ENCODE measurements at regions not wholly inside any gene's neighbourhood (a gene's known extent, or its start where the extent isn't known, plus 50 kb on each side); places are given as distances from the start of the nearest gene placed in this dataset.

DNA sequence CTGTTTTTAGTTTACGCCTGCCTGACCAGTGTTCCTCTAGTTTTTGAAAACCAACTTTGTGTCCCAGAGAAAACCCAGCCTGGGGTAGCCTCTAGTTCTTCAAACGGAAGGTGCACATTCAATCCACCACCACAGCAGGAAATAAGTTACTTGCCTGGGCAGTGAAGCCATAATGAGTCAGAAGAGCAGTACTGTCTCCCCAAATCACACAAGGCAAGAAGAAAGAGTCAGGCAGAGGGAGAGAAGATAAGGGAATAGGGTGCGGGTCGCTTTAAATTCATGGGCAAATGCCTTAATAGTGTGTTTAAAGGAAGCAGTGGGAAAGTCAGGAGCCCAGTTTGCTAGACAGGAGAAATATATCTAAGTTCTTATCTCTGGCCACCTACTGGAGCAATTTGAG, 333.8 kb upstream of the GRIA3 start:
- WGBS = 87% methylated on average over 4 of the region's 4 CpGs
- DNase-seq (ENCODE audit: low spot score) = no peak
- H3K4me3 ChIP-seq (ENCODE audit: low read depth in 1 of 3, low read length in 3 of 3) = no peak overlapping the region

DNA sequence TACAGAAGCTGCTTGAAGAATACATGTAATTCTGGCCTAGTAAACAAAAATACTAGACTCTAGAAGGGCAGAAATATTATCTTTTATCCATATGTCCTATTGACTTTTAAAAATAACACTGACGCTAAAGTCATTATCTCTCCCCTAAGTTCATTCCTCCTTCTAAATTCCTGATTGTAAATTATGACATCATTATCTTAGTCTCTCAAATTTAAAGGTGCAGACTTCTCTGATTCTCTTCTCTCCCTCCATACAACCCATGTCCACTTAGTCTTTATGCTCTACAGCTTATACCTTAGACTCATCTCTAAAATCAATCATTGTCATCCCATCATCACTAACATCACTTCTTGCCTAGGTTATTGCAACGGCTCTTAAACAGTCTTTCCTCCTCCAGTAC, 327.9 kb upstream of the GRIA3 start:
- Histone ChIP-seq H3K4me1 (ENCODE audit: control insufficient read depth in 4 of 4, insufficient read depth in 4 of 4, low read length in 3 of 4) (no peaks in the 10 kb centered on the region), H3K4me3 (ENCODE audit: low read depth in 1 of 3, low read length in 3 of 3) (no peak overlapping the region), H3K27ac (ENCODE audit: low read depth in 1 of 2, low read length in 2 of 2) (no peak overlapping the region), H3K9ac (ENCODE audit: low read depth in 1 of 2, low read length in 2 of 2) (no peak overlapping the region), H3K9me3 (ENCODE audit: control insufficient read depth in 4 of 4, low read length in 3 of 4) (no peaks in the 10 kb centered on the region), H3K27me3 (ENCODE audit: control insufficient read depth in 4 of 4, insufficient read depth in 4 of 4, low read length in 3 of 4) (no peaks in the 10 kb centered on the region), H3K36me3 (ENCODE audit: control insufficient read depth in 4 of 4, insufficient read depth in 3 of 4, low read depth in 1 of 4, low read length in 3 of 4) (no peaks in the 10 kb centered on the region)
- 43% methylated on average over 2 of the region's 2 CpGs for WGBS
- DNase-seq (ENCODE audit: low spot score) = no peak
- TF ChIP-seq NR2F2 (IDR thresholded peaks at IDR 0.05) (no peak), TAF1 (conservative IDR thresholded peaks at IDR 0.05) (no peak), HNF4A (conservative IDR thresholded peaks at IDR 0.05) (no peak), FOXA2 (IDR thresholded peaks at IDR 0.05) (no peak), YY1 (IDR thresholded peaks at IDR 0.05) (no peak), EGR1 (IDR thresholded peaks at IDR 0.05; ENCODE audit: low read depth in 2 of 2) (no peak)
- TF ChIP-seq, protein P1, sequence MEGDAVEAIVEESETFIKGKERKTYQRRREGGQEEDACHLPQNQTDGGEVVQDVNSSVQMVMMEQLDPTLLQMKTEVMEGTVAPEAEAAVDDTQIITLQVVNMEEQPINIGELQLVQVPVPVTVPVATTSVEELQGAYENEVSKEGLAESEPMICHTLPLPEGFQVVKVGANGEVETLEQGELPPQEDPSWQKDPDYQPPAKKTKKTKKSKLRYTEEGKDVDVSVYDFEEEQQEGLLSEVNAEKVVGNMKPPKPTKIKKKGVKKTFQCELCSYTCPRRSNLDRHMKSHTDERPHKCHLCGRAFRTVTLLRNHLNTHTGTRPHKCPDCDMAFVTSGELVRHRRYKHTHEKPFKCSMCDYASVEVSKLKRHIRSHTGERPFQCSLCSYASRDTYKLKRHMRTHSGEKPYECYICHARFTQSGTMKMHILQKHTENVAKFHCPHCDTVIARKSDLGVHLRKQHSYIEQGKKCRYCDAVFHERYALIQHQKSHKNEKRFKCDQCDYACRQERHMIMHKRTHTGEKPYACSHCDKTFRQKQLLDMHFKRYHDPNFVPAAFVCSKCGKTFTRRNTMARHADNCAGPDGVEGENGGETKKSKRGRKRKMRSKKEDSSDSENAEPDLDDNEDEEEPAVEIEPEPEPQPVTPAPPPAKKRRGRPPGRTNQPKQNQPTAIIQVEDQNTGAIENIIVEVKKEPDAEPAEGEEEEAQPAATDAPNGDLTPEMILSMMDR (IDR thresholded peaks at IDR 0.05; ENCODE audit: low read depth, low read length, missing input control) = no peak
- TF ChIP-seq, protein P2, sequence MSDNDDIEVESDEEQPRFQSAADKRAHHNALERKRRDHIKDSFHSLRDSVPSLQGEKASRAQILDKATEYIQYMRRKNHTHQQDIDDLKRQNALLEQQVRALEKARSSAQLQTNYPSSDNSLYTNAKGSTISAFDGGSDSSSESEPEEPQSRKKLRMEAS (IDR thresholded peaks at IDR 0.05) = no peak
- TF ChIP-seq, protein P3, sequence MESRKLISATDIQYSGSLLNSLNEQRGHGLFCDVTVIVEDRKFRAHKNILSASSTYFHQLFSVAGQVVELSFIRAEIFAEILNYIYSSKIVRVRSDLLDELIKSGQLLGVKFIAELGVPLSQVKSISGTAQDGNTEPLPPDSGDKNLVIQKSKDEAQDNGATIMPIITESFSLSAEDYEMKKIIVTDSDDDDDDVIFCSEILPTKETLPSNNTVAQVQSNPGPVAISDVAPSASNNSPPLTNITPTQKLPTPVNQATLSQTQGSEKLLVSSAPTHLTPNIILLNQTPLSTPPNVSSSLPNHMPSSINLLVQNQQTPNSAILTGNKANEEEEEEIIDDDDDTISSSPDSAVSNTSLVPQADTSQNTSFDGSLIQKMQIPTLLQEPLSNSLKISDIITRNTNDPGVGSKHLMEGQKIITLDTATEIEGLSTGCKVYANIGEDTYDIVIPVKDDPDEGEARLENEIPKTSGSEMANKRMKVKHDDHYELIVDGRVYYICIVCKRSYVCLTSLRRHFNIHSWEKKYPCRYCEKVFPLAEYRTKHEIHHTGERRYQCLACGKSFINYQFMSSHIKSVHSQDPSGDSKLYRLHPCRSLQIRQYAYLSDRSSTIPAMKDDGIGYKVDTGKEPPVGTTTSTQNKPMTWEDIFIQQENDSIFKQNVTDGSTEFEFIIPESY (IDR thresholded peaks at IDR 0.05) = no peak

More for the DNA sequence above, 333.8 kb upstream of the GRIA3 start:
- H3K4me1 ChIP-seq (ENCODE audit: control insufficient read depth in 4 of 4, insufficient read depth in 4 of 4, low read length in 3 of 4) = no peaks in the 10 kb centered on the region
- TF ChIP-seq GABPA (IDR thresholded peaks at IDR 0.05 in 1 of 2, conservative IDR thresholded peaks at IDR 0.05 in 1 of 2) = no peak
- TF ChIP-seq RXRA (IDR thresholded peaks at IDR 0.05) = no peak
- no peak for TF ChIP-seq JUND (IDR thresholded peaks at IDR 0.05)
- TF ChIP-seq, protein P1 (IDR thresholded peaks at IDR 0.05; ENCODE audit: low read depth, low read length, missing input control) = no peak
- TF ChIP-seq, protein P3 (IDR thresholded peaks at IDR 0.05) = no peak
- TF ChIP-seq EGR1 (IDR thresholded peaks at IDR 0.05; ENCODE audit: low read depth in 2 of 2) = no peak
- TF ChIP-seq HNF4A (conservative IDR thresholded peaks at IDR 0.05) = no peak
- no peak for TF ChIP-seq HNF4G (IDR thresholded peaks at IDR 0.05)
- no peak for TF ChIP-seq YY1 (IDR thresholded peaks at IDR 0.05)
- no peak for TF ChIP-seq SP1 (IDR thresholded peaks at IDR 0.05)
- TF ChIP-seq NR2F2 (IDR thresholded peaks at IDR 0.05) = no peak
- no peak for TF ChIP-seq RAD21 (IDR thresholded peaks at IDR 0.05)
- TF ChIP-seq, protein P4, sequence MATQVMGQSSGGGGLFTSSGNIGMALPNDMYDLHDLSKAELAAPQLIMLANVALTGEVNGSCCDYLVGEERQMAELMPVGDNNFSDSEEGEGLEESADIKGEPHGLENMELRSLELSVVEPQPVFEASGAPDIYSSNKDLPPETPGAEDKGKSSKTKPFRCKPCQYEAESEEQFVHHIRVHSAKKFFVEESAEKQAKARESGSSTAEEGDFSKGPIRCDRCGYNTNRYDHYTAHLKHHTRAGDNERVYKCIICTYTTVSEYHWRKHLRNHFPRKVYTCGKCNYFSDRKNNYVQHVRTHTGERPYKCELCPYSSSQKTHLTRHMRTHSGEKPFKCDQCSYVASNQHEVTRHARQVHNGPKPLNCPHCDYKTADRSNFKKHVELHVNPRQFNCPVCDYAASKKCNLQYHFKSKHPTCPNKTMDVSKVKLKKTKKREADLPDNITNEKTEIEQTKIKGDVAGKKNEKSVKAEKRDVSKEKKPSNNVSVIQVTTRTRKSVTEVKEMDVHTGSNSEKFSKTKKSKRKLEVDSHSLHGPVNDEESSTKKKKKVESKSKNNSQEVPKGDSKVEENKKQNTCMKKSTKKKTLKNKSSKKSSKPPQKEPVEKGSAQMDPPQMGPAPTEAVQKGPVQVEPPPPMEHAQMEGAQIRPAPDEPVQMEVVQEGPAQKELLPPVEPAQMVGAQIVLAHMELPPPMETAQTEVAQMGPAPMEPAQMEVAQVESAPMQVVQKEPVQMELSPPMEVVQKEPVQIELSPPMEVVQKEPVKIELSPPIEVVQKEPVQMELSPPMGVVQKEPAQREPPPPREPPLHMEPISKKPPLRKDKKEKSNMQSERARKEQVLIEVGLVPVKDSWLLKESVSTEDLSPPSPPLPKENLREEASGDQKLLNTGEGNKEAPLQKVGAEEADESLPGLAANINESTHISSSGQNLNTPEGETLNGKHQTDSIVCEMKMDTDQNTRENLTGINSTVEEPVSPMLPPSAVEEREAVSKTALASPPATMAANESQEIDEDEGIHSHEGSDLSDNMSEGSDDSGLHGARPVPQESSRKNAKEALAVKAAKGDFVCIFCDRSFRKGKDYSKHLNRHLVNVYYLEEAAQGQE (IDR thresholded peaks at IDR 0.05) = no peak
- TF ChIP-seq, protein P2 (IDR thresholded peaks at IDR 0.05) = no peak
- H3K36me3 ChIP-seq (ENCODE audit: control insufficient read depth in 4 of 4, insufficient read depth in 3 of 4, low read depth in 1 of 4, low read length in 3 of 4) = no peaks in the 10 kb centered on the region
- H3K27me3 ChIP-seq (ENCODE audit: control insufficient read depth in 4 of 4, insufficient read depth in 4 of 4, low read length in 3 of 4) = no peaks in the 10 kb centered on the region
- H3K27ac ChIP-seq (ENCODE audit: low read depth in 1 of 2, low read length in 2 of 2) = no peak overlapping the region
- H3K9ac ChIP-seq (ENCODE audit: low read depth in 1 of 2, low read length in 2 of 2) = no peak overlapping the region
- H3K9me3 ChIP-seq (ENCODE audit: control insufficient read depth in 4 of 4, low read length in 3 of 4) = no peaks in the 10 kb centered on the region
